Hematopoietic multipotent progenitor cell treated with erythropoietin and hydrocortisone succinate and interleukin-3 and kit ligand, for 6 days (in vitro differentiated cells): ENCODE measurements at regions not wholly inside any gene's neighbourhood (a gene's known extent, or its start where the extent isn't known, plus 50 kb on each side); places are given as distances from the start of the nearest gene placed in this dataset.
"Not testable (repeated sequence)": the region's sequence is repeated elsewhere in the genome, so short reads cannot be mapped to it uniquely, and the experiment has no call there.

Experiments used
- DNase-seq: peaks from one replicate; pipeline ENCODE4 v3.0.0-alpha.2; 2015

DNA sequence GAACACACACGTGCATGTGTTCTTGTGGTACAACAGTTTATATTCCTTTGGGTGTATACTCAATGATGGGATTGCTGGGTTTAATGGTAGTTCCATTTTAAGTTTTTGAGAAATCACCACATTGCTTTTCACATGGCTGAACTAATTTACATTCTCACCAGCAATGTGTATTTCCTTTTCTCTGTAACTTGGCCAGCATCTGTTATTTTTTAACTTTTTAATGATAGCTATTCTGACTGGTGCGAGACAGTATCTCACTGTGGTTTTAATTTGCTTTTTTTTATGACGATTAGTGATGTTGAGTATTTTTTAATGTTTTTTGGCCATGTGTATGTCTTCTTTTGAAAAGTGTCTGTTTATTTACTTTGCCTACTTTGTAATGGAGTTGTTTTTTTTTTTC lies 256.6 kb downstream of the ZWINT start:
- DNase-seq, result no peak

DNA sequence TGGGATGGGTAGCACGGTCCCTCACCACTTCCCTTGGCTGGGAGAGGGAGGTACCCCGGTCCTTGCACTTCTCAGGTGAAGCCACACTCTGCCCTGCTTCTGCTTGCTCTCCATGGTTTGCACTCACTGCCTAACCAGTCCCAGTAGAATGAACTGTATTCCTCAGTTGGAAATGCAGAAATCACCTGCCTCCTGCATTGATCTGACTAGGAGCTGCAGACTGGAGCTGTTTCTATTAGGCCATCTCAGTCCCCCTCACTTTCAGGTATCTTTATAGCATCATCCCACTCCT lies 264.9 kb downstream of the ZWINT start:
- no peak for DNase-seq

DNA sequence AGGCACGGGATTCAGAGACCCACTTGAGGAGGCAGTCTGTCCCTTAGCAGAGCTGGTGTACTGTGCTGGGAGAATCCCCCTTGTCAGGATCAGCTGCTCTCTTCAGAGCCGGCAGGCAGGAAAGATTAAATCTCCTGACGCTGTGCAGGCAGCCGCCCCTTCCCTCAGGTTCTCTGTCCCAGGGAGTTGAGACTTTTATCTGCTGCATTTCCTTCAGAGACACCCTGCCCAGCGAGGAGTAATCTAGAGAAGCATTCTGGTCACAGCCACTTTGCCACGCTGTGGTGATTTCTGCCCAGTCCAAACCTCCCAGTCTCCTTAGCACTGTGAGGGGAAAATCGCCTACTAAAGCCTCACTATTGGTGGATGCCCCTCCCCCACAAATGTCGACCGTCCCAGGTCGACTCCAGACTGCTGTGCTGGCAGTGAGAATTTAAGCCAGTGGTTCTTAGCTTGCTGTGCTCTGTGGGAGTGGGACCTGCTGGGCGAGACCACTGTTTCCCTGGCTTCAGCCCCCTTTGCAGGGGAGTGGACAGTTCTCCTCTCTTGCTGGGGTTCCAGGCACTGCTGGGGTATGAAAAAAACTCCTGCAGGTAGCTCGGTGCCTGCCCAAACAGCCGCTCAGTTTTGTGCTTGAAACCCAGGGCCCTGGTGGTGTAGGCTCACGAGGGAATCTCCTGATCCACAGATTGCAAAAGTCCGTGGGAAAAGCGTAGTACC lies 265.4 kb downstream of the ZWINT start:
- no peak for DNase-seq

DNA sequence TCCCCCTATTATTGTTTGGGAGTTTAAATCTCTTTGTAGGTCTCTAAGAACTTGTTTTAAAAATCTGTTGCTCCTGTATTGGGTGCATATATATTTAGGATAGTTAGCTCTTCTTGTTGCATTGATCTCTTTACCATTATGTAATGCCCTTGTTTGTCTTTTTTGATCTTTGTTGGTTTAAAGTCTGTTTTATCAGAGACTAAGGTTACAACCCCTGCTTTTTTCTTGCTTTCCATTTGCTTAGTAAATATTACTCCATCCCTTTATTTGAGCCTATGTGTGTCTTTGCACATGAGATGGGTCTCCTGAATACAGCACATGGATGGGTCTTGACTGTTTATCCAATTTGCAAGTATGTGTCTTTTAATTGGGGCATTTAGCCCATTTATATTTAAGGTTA lies 267.4 kb downstream of the ZWINT start:
- not testable (repeated sequence) for DNase-seq

DNA sequence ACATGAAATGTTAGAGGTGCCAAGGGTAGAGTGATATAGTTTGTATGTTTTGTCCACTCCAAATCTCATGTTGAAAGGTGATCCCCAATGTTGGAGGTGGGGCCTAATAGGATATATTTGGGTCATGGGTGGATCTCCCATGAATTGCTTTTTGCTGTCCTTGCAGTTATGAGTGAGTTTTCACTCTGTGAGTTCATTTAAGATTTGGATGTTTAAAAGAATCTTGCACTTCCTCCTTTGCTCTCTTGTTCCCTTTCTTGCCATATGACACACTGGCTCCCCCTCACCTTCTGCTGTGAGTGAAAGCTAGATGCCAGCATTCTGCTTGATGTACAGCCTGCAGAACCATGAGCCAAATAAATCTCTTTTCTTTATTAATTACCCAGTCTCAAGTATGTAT lies 269.2 kb downstream of the ZWINT start:
- DNase-seq, result no peak

DNA sequence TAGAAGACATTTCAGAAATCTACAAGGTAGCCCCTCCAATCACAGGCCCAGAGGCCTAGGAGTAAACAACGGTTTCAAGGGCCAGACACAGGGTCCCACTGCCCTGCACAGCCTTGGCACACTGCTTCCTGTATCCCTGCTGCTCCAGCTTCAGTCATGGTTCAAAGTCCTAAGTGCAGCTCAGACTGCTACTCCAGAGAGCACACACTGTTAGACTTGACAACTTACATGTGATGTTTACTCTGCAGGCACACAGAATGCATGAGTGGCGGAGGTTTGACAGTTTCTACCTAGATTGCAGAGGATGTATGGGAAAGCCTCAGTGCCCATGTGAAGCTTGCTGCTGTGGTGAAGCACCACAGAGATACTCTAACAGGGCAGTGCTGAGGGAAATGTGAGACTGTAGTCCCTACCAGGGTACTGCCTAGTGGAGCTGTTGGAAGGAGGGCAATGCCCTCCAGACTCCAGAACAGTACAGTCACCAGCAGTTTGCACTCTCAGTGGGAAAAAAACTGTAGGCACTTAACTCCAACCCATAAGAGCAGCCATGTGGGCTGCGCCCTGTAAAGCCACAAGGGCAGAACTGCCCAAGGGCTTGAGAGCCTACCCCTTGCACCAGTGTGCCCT lies 270.0 kb downstream of the ZWINT start:
- DNase-seq, result no peak

DNA sequence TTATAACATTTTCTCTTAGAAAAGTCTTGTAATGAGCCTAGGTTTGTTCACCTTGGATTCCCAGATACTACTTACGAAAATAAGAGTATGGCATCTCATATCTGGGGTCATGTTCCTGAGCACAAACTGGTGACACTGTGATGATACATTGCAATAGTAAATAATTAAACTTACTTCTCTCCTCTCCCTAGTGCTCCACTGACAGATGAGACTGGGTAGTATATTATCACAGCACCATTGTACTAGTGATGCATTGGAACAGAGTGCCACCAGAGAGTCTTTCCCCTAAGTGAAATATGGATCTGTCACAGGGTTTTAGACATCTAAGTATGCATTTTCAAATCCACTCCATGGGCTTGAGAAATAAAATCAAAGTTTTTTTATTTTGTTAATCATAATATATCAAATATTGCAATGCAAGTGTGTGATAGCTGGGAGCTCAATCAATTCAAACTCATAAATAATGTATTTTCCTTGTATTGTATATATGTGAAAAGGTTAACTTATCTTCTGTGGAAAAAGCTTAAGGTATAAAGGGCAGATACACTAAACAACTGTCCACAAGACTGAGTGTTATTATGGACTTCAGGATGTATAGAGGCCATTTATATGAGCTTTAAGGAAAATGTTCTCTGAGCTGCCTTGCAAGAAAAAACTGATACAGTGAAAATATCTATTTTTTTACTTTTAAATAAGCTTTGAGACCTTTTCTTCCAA lies 275.5 kb downstream of the ZWINT start:
- DNase-seq, result no peak

DNA sequence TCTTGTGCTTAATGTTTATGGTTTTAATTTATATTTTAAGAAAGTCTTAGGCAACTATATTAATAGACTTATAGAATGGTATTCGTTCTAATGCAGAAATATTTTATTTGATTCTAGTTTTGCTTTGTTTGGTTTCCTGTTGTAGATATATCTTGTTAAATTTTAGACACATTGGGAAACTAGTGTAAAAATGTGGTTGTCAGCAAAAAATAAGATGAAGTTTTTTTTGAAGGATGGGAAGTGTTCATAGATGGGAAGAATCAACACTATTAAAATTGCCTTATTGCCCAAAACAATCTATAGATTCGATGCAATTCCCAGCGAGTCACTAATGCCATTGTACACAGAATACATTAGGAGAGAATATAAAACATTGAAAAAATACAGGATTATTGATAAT lies 278.9 kb downstream of the ZWINT start:
- no peak for DNase-seq

DNA sequence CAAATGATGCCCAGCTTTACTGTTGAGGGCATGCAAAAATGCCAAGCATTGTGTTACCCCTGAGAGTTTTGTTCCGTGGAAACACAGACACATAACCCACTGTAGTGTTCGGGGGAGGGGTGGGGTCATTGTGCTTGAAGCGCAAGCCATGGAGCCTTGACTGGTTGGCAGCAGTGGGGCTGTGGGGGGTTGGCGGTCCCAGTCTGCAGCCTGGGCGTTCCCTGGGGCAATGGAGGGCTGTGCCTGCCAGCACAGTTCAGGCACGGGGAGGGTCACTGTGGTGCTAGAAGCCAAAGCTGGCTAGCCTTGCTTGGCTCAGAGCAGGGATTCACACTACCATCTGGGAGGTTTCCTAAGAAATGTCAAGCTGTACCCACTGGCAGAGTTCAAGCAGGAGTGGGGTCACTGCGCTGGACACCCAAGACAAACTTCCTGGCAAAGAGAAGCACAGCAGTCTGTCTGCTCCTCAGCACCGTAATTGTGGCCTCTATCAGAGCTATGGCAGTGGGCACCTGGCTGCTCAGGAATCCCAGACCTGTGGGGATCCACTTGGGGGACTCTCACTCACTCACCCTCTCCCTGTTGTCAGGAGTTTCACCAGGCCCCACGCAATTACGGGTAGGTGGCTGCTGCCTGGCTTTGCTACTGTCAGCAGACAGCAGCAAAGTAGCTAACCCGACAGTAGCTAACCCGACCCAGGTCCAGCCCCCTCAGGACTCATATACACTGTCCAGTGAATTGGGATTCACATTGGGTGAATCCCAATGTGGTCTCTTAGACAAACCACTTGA lies 292.4 kb downstream of the ZWINT start:
- DNase-seq, result no peak

DNA sequence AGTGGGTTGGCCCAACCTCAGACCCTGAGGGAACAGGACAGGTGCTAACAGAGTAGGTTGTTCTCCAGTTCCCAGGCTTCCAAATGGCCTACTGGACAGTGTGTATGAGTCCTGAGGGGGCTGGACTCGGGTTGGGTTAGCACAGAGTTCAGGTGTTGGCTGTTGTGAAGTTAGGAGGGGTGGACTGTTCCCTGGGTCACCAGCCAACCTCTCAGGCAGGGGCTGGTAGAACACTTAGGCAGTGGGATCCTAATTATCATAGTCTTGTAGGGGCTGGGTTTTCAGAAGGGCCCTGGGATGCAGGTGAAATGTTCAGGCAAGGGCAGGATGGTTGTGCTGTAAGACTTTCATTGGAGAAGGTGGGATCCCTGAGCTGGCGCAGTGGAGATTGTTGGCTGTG lies 293.0 kb downstream of the ZWINT start:
- no peak for DNase-seq

DNA sequence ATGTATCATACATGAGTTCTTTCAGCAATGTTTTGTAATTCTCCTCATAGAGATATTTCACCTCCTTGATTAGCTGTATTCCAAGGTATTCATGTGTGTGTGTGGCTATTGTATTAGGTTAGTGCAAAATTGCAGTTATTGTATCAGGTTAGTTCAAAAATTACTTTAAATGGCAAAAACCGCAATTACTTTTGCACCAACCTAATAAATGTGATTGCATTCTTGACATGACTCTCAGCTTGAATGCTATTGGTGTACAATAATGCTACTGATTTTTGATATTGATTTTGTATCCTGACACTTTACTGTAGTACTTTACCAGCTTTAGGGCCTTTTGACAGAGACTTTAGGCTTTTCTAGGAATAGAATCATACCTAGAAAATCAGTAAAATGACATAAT lies 297.4 kb downstream of the ZWINT start:
- DNase-seq, result no peak

DNA sequence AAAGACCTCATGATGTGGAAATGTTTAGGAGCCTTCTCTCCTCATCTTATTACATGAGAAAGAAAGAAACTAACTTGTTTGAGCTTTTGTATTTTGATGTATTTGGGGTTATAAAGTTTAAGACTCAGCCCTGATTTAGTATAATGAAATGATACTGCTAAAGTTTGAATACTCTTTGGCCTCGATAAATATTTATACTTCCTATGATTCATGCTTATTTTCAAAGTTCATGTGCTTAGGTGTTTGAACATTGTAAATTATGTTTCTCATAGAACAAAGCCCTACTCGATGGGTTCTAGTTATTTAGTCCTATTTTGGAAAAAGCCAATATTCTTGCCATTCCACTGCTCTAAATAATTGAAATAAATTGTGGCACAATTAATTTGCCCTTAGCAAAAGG lies 303.2 kb downstream of the ZWINT start:
- no peak for DNase-seq

DNA sequence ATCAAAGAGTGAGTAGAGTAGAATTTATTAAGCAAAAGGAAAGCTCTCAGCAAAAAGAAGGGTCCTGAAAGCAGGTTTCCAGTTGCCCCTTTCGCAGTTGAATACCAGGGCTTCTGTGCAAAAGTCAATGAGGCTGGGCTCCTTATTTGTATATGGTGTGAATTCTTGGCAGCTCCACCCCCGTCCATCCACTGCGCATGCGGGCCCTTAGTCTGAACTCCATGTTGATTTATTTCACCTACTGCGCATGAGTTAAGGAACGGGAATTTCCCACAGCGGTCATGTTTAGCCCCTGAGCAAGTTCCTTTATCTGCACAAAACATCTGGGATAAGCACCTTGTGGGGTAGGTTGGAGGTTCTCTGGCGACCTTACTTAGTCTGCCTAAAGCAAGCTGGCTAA lies 325.6 kb downstream of the ZWINT start:
- DNase-seq, result no peak

DNA sequence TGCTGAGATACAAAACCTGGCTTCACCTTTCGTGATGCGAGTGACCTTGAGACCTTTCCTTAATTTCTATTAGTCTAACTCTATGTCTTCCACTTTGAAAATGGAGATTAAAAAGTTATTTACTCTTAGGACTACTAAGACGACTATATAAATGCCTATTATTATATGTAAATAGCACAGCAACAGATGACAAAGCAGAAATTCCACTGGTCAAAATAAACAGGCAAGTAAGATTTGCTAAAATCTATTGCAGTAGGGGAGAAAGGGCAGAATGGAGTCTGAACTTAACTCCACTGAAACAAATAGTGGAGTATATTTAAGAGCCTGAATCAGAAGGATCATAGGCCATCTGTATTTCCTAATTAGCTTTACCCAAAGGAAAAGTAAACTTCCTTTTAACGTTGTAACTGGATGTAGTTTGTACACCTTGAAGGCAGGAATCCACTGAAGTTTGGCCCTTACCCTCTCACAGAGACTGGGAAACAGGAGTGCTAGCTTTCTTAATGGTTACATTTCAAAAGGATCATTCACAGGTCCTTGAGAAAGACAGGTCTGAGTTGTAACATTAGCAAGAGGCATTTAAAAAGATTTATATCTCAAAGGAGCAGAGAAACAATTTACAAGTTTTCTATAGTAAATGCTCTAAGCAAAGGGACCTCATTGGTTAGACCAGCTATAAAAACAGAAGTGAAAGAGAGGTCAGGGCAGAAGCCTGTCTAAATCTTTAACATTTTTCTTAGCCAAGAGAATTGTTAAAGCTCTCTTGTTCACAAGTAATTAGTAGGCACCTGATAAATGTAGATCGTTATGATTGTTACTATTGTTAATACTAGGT lies 332.5 kb downstream of the ZWINT start:
- no peak for DNase-seq

DNA sequence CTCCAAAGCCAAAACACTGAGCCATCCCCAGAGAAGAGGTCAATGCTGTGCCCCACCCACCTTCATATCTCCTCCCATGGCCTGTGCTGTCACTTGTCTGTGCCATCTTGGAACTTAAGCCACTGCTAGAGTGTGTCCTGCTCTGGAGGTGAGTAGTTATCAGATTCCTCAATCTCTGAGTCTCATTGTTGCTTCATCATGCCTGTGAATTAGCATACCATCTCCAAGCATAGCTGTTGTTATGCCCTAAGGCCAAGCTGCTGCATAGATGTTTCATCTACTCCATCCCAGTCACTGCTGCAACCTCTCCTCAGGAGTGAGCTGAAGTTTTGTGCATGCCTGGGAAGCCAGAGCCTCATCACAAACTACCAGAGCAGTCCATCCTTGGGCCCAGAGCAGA lies 349.0 kb downstream of the ZWINT start:
- DNase-seq, result no peak

DNA sequence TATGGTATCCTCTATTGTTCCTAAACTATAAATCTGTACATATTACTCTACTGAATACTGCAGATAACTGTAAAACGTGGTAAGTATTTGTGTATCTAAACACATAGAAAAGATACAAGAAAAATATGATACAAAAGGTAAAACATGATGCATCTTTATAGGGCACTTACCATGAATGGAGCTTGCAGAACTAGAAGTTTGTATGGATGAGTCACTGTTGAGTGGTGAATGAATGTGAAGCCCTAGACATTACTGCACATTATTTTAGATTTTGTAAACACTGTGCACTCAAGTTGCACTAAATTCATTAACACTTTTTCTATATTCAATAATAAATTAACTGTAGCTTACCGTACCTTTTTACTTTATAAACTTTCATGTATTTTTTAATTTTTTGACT lies 357.5 kb downstream of the ZWINT start:
- DNase-seq, result no peak

DNA sequence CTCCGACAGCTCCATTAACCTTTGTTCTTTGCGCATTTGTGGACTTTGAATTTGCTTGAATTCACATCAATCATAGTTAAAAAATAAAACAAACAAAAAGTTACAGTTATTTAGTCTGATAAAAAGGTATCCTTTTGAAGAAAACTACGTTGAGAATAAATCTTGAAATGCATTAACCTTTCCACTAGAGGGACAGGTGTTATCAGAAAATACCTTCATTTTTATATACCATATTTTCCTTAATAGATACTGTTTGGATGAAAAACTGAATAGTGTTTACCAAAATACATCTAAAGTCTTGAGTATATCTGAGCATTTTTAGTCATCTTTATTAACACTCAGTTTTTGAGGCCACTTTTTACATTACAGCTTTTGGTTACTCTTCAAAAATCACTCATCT lies 371.9 kb downstream of the ZWINT start:
- no peak for DNase-seq

DNA sequence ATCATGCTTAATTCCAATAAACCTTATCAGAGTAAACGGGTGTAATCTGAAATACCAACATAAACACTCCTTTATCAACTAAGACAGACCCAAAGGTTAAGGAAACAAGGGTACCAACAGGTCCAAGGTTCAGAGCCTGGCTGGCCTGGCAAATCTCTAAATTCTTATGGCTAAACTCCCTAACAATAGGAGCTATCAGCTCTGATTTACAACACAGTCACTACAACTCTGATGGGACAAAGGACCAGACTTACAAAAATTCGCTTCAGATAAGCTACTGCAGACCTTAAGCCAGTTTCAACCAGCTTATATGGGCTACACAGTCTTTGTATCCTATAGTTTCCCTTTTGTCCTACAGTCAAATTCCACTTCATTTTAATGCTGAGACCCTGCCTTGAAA lies 381.9 kb downstream of the ZWINT start:
- DNase-seq, result no peak

DNA sequence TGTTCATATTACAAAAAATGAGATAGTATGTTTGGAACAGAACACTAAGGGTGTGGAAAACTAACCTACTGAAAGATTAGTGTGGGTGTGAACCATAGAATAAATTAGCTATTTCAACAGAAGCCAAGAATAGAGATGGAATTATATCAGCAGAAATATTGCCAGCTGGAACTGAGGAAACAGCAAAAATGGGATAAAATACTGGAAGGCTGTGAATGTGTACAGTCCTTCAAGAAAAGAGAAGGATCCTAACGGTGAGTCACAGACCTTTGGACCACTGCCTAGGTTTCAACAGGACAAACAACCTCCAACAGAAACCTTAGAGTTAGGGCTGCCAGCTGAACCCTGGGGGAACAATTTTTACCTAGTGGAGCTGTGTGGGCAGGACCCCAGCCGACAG lies 395.0 kb downstream of the ZWINT start:
- DNase-seq, result no peak

DNA sequence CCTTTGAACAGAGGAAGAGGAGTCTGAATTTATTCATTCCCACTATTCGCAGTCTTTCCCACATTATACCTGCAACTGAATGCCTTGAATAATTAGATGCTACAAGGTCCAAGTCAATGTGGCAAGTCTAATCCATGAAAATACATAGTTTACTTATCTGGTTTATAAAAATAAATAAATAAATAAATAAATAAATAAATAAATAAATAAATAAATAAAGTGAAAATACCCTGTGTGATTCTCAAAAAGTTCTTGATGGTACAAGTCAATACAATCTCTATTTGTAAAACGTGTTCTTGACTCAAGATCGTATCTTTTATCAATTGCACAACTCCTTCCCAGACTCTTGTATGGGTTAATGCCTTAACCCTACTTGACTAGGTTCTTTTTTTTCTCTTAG lies 417.7 kb downstream of the ZWINT start:
- no peak for DNase-seq

DNA sequence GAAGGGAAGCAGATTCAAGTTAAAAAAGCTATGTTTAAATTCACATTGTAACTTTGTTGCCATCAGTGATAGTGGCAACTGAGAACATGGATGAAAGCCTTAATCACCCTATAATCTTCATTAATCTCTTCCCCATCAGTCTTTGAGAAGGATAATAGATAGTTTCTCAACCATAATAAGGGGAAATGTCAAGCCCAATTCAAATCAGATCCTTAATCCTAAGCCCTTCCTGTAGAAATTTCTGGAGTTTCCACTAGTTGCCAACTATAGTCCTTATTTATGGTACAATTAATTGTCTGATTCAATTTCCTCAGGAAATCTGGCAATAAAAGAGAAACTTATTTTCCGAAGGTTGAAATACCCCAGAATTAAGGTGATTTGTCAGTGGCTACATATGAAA lies 431.8 kb downstream of the ZWINT start:
- DNase-seq, result no peak

DNA sequence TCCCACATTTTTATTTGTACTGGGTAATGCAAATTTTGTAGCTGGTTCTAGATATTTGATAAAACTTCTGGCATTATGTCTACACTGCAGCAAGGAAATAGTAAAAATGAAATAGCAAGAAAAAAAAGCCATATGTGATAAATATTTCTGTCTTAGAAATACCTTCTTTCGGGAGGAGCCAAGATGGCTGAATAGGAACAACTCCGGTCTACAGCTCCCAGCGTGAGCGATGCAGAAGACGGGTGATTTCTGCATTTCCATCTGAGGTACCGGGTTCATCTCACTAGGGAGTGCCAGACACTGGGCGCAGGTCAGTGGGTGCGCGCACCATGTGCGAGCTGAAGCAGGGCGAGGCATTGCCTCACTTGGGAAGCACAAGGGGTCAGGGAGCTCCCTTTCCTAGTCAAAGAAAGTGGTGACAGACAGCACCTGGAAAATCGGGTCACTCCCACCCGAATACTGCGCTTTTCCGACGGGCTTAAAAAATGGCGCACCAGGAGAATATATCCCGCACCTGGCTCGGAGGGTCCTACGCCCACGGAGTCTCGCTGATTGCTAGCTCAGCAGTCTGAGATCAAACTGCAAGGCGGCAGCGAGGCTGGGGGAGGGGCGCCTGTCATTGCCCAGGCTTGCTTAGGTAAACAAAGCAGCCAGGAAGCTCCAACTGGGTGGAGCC lies 461.4 kb downstream of the ZWINT start:
- DNase-seq, result not testable (repeated sequence)
